MM.1S (cell line): ENCODE measurements at regions not wholly inside any gene's neighbourhood (a gene's known extent, or its start where the extent isn't known, plus 50 kb on each side); places are given as distances from the start of the nearest gene placed in this dataset.

Source experiments
- EZH2 ChIP-seq: fragments of 300-600 bp; sonication (generic); optimal IDR thresholded peaks from 2 replicates; pipeline ENCODE3; 2017; ENCODE audit warnings: low read depth, mild to moderate bottlenecking, antibody characterized with exemption, low read length, mixed read lengths
- TF ChIP-seq, protein P1 (sequence below): fragments of 300-600 bp; sonication (generic); IDR thresholded peaks from 2 replicates; pipeline ENCODE4 v1.5.1; 2016; ENCODE audit warnings: antibody characterized with exemption, low read length, mixed read lengths

DNA sequence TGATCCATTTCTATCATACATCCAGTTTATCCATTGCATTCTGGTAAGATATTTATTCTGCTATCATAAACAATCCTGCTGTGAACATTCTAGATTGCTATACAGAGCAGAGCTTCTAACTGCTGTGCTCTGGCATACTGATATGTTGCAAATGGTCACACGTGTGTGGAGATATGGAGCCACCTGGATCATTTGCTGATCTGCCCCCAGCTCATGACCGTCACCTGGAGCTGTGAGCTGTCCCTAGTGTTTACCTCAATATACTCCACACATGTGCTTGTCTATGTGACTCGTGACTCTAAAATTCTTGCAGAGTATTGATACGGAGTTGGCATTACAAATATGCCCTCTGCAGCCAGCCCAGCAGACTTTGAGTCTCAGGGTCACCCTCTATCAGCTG lies 164.5 kb upstream of the ZFHX3 start:
- TF ChIP-seq EZH2: no peak
- TF ChIP-seq, protein P1, sequence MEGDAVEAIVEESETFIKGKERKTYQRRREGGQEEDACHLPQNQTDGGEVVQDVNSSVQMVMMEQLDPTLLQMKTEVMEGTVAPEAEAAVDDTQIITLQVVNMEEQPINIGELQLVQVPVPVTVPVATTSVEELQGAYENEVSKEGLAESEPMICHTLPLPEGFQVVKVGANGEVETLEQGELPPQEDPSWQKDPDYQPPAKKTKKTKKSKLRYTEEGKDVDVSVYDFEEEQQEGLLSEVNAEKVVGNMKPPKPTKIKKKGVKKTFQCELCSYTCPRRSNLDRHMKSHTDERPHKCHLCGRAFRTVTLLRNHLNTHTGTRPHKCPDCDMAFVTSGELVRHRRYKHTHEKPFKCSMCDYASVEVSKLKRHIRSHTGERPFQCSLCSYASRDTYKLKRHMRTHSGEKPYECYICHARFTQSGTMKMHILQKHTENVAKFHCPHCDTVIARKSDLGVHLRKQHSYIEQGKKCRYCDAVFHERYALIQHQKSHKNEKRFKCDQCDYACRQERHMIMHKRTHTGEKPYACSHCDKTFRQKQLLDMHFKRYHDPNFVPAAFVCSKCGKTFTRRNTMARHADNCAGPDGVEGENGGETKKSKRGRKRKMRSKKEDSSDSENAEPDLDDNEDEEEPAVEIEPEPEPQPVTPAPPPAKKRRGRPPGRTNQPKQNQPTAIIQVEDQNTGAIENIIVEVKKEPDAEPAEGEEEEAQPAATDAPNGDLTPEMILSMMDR: no peak
